Kidney epithelial cell (primary cell): ENCODE measurements at regions not wholly inside any gene's neighbourhood (a gene's known extent, or its start where the extent isn't known, plus 50 kb on each side); places are given as distances from the start of the nearest gene placed in this dataset.

Experiments
- DNase-seq: peaks from one replicate; pipeline ENCODE4 v3.0.0-alpha.2; 2010; ENCODE audit warnings: low read depth
- H3K27me3 ChIP-seq: 2 replicates; pipeline ENCODE4 v1.6.0; 2011; ENCODE audit warnings: low read length; ENCODE audit not compliant: control insufficient read depth, insufficient read depth
- H3K36me3 ChIP-seq: 2 replicates; pipeline ENCODE4 v1.5.1; 2011; ENCODE audit warnings: low read length; ENCODE audit not compliant: control insufficient read depth, insufficient read depth
- H3K4me3 ChIP-seq: 2 replicates; pipeline ENCODE4 v1.5.1; 2011; ENCODE audit warnings: low read depth, mild to moderate bottlenecking, control low read depth, low read length
- CTCF ChIP-seq: IDR thresholded peaks from 2 replicates; pipeline ENCODE4 v1.5.1; 2011; ENCODE audit warnings: mild to moderate bottlenecking, moderate library complexity, low read length, control low read depth, inconsistent platforms; ENCODE audit not compliant: insufficient read depth, poor library complexity, severe bottlenecking

- Histone ChIP-seq H3K4me3 (no peak overlapping the region), H3K36me3 (no peaks in the 10 kb centered on the region), H3K27me3 (no peaks in the 10 kb centered on the region)
- no peak for DNase-seq
- no peak for TF ChIP-seq CTCF
Measured at GRCh38 chr21:25406887-25407579, 200.2 kb downstream of the MRPL39 start.

- TF ChIP-seq CTCF: no peak
- no peak for DNase-seq
- Histone ChIP-seq H3K4me3 (no peak overlapping the region), H3K36me3 (no peaks in the 10 kb centered on the region), H3K27me3 (no peaks in the 10 kb centered on the region)
Measured at GRCh38 chr21:25405984-25406383, 201.3 kb downstream of the MRPL39 start.

- no peak overlapping the region for H3K4me3 ChIP-seq
- H3K36me3 ChIP-seq: no peaks in the 10 kb centered on the region
- no peak for DNase-seq
- no peak for TF ChIP-seq CTCF
- no peaks in the 10 kb centered on the region for H3K27me3 ChIP-seq
Measured at GRCh38 chr21:25402134-25402961, 204.9 kb downstream of the MRPL39 start.

- no peaks in the 10 kb centered on the region for H3K36me3 ChIP-seq
- TF ChIP-seq CTCF: no peak
- no peaks in the 10 kb centered on the region for H3K27me3 ChIP-seq
- no peak for DNase-seq
- H3K4me3 ChIP-seq: no peak overlapping the region
Measured at GRCh38 chr21:25400427-25400826, 206.9 kb downstream of the MRPL39 start.

- Histone ChIP-seq H3K4me3 (no peak overlapping the region), H3K27me3 (no peaks in the 10 kb centered on the region), H3K36me3 (no peaks in the 10 kb centered on the region)
- DNase-seq: no peak
- TF ChIP-seq CTCF: no peak
Measured at GRCh38 chr21:25398630-25399029, 208.7 kb downstream of the MRPL39 start.

GRCh38 chr21:25396135-25396711 is 211.1 kb downstream of the MRPL39 start:
- Histone ChIP-seq H3K4me3 (no peak overlapping the region), H3K36me3 (no peaks in the 10 kb centered on the region), H3K27me3 (no peaks in the 10 kb centered on the region)
- DNase-seq: no peak
- no peak for TF ChIP-seq CTCF
